GM18502 (cell line): ENCODE measurements at regions not wholly inside any gene's neighbourhood (a gene's known extent, or its start where the extent isn't known, plus 50 kb on each side); places are given as distances from the start of the nearest gene placed in this dataset.
"Not testable (repeated sequence)": the region's sequence is repeated elsewhere in the genome, so short reads cannot be mapped to it uniquely, and the experiment has no call there.

Experiments used
- ATAC-seq: cut with Tn5 transposase; IDR thresholded peaks from one replicate; pipeline ENCODE4 v1.9.1; 2021; ENCODE audit warnings: mild to moderate bottlenecking; ENCODE audit not compliant: unreplicated experiment, poor library complexity

DNA sequence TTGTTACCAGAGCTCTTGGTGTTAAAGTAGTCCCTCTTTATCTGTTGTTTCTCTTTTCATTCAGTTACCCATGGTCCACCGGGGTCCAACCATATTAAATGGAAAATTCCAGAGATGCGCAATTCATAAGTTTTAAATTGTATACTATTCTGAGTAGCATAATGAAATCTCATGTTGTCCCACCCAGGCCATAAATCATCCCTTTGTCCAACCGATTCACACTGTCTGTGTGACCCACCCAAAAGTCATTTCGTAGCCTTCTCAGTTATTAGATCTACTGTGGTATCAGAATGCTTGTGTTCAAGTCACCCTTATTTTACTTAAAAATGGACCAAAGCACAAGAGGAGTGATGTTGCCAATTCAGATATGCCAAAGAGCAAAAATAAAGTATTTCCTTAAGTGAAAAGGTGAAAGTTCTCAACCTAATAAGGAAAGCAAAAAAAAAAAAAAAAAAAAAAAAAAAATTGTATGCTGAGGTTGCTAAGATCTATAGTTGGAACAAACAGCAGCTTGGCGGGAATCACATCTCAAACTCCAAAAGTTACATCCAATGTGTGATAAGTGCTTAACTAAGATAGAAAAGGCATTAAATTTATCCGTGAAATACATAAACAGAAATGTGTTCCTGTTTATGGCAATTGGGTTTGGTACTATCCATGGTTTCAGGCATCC lies 106.8 kb upstream of the GPBP1 start:
- ATAC-seq, result no peak

DNA sequence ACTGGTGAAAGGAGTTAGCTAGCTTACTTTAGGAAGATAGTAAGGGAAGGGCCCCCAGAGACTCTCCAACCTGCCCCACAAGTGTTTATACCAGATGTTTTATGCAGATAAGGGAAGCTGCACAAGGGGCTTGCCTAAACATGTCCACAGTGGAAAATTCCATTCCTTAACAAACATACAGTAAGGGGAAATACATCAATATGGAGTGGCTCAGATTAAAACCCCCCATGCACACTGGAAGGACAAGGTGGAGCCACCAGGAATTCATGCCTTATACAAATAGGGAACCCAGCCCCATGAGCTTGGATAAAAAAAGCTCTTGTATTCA lies 106.3 kb upstream of the GPBP1 start:
- no peak for ATAC-seq

DNA sequence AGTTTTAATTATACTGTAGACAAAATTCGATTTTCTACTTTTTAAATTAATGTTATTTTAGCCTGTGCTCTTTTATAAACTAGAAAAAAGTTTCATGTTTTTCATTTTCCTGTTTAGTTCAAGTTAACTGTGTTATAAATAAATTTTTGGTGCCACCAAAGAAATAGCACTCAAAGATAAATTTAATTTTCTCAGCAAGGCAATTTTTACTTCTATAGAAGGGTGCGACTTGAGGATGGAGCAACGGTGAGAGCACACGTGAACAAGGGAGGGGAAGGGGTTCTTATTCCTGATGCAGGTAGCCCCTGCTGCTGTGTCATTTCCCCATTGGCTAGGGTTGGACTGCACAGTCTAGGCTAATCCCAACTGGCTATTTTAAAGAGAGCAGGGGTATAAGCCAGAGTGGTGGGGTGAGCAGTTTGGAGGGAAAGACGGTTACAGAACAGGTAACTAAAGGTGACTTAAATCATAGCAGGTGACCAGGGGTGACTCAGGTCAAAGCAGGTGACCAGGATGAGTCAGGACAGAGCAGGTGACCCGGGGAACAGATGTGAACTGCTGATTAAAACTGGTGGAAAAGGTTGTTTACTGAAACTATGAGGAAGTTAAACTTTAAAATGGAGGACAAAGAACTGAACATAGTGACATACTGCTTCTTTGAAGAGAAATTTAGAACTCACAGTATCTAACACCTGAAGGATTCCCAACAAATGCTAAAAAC lies 104.6 kb upstream of the GPBP1 start:
- no peak for ATAC-seq

DNA sequence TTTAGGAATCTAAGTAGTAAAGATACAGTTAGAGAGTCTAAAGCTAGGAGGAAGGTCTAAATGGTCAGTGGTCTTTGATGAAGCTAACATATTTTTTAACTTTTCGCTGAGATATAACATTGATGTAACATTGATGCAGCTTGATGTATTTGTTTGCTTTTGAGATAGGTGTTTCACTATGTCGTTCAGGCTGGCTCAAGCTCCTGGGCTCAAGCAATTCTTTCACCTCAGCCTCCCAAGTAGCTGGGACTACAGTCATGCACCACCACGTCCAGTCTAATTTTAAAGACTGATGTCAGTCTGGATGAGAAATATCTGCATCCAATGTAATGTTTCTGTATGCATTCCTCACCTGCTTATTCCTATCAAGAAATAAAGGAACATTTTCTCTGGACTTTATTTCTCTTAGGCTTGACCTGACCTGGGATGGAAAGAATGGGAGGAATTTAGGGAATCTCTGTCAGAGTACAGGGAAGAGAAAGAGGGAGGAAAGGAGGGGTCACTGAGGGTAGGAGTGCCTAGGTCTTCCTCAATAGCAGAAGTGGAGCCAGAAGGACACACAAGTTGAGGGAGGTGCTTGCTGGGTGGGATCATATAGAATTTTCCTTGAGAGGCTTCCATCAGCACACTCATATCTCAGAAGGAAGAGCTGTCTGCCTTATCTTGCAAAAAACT lies 101.5 kb upstream of the GPBP1 start:
- no peak for ATAC-seq

DNA sequence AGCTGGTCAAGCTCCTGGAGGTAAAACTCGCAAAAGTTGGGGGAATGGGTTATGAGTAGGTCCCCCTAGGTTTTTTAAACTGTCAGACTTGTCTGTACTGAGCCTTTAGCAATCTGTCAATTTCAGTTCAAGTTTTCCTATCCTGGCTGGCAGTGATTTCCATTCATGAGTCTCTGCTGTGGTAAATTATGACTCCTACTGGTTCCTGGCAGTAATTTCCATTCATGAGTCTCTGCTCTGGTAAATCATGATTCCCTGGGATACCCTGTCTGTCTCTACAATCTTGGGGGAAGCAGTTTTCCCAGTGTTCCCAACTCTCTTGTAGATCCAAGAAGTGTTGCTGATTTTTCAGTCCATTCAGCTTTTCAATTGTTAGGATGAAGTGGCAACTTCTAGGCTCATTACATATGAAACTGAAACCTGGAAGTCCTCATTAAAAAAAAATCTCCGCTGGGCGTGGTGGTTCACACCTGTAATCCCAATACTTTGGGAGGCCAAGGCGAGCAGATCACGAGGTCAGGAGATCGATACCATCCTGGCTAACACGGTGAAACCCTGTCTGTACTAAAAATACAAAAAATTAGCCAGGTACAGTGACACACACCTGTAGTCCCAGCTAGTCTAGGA lies 91.3 kb upstream of the GPBP1 start:
- no peak for ATAC-seq

DNA sequence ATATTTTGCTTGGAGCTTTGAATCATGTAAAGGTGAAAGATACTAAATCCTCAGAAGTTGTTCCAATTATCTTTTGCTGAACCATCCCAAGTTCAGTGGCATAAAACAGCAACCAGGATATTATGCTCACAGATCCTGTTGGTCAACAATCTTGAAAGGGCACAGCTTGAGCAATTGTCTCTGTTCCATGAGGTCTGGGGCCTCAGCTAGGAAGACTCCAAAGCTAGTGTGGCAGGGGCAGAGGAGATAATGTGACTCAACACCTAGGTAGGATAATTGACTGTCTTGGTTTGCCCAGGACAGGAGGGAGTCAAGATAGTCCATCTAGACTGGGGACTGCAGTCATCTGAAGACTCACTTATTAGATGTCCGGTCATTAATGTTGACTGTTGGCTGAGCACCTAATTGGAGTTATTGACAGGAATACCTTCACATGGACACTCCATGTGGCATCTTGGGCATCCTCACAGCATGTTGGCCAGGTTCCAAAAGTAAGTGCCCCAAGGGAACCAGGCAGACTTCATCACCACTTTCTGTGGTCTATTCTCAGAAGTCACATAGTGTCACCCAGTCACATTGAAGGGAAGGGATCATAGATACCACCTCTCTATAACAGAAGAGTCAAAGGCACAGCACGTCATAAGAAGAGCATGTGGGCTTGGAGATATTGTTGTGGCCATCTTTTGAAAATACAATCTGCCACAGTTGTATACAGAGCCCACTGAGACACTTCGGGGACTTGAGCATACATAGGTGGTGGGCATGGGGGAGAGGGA lies 88.4 kb upstream of the GPBP1 start:
- ATAC-seq, result no peak

DNA sequence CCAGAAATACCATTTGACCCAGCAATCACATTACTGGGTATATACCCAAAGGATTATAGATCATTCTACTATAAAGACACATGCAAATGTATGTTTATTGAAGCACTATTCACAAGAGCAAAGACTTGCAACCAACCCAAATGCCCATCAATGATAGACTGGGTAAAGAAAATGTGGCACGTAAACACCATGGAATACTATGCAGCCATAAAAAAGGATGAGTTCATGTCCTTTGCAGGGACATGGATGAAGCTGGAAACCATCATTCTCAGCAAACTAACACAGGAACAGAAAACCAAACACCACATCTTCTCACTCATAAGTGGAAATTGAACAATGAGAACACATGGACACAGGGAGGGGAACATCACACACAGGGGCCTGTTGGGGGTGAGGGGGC lies 85.9 kb upstream of the GPBP1 start:
- ATAC-seq, result not testable (repeated sequence)

DNA sequence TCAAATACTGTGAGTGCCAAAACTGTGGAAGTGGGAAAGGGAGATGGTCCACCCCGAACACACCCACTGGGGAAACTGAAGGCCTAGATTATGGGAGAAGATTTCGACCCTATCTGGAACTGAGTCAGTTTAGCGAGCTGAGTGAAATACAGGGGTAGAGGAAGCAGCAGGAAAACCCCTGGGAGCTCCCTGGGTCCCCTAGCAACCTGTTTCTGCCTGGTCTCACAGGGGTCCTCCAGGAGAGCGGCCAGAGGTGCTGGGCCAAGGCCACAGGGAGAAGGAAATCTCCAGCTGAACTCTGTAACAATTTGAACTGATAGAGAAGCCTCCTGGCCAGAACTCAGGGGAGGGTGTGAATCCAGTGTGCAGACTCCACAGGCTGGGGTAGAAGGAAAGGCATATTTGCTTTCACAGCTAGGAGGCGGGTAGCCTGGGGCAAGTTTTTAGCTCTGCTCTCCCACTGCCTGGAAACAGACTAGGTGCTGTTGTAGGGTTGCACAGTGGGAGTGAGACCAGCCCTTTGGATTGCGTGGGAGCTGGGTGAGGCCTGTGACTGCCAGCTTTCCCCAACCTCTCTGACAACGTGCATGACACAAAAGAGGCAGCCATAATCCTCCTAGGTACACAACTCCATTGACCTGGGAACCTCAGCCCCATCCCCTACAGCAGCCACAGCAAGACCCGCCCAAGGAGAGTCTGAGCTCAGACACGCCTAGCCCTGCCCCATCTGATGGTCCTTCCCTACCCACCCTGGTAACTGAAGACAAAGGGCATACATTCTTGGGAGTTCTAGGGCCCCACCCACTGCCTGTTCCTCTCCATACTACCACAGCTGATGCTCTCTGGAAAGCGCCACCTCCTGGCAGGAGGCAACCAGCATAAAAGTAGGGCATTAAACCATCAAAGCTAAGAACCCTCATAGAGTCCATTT lies 78.8 kb upstream of the GPBP1 start:
- no peak for ATAC-seq

DNA sequence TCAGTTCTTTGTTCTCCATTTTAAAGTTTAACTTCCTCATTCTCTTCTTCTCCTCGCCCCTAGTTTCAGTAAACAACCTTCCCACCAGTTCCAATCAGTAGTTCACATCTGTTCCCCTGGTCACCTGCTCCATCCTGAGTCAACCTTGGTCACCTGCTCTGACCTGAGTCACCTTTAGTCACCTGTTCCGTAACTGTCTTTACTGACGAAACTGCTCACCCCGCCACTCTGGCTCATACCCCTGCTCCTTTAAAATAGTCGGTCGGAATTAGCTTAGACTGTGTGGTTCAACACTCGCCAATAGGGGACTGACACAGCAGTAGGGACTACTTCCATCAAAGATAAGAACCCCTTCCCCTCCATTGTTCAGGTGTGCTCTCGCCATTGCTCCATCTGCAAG lies 76.3 kb upstream of the GPBP1 start:
- ATAC-seq, result no peak

DNA sequence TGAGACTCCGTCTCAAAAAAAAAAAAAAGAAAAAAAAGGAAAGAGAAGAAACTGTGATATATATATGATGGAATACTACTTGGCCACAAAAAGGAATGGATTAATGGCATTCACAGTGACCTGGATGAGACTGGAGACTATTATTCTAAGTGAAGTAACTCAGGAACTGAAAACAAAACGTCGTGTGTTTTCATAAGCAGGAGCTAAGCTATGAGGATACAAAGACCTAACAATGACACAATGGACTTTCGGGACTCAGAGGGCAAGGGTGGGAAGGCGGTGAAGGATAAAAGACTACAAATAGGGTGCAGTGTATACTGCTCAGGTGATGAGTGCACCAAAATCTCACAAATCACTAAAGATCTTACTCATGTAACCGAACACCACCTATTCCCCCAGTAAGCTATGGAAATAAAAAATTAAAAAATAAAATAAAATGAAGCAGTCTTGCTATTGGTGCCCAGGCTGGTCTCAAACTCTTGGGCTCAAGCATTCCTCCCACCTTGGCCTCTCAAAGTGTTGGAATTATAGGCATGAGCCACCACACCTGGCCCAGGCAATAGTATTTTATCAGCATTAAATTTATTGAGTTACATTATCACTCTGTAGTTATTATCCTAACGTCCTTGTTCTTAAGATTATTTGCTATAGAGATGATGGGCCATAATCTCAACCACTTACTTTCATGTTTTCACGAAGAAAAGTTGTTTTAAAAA lies 71.5 kb upstream of the GPBP1 start:
- no peak for ATAC-seq

DNA sequence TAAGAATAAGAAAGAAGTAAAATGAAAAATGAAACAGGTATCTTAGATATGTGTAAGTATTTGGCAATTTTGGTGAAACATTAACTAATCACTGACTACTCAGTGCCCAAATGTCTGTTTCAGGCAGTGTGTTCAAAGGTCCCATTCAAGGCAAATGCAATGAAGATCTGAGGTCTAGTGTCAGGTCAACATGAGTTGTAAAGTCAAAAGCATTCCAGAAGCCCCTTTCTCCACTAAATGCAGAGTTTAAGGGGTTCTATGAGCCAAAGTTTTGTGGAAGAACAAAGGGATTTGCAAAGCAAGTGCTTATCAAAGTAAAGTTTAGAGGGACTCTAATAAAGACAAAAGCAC lies 71.0 kb upstream of the GPBP1 start:
- no peak for ATAC-seq

DNA sequence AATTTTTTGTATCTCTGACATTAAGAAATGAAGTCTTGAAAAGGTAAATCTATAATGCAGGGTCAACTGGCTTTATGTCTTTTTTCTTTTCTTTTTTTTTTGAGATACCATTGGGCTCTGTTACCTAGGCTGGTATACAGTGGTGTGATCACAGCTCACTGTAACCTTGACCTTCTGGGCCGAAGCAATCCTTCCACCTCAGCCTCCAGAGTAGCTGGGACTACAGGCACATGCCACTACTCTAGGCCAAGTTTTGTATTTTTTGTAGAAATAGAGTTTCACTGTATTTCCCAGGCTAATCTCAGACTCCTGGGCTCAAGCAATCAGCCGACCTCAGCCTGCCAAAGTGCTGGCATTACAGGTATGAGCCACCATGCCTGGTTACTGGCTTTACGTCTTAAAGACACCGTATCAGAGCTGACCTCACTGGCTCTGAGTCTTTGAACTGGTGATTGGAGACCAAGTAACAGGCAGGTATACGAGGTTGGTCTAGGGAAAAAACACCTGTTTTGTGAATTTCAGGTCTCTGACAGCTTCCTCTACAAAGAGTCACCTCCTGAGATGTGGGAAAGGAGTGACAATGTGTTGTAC lies 70.4 kb upstream of the GPBP1 start:
- ATAC-seq, result no peak

DNA sequence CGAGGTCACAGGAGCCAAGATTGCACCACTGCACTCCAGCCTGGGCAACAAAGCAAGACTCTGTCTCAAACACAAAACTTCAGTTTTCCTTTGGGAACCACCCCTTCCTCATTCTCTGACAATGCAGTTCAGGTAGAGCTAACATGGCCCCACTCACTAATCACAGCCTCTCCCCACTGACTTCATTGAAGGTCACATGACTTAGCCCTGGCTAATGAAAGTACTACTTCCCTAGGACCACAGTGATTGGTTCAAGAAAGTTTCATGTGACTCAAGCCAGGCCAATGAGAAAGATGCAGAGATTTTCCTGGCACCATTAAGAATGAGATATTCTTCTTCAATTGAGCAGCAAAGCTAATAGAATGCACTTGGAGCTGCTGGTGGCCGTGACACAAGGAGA lies 67.2 kb upstream of the GPBP1 start:
- ATAC-seq, result no peak

DNA sequence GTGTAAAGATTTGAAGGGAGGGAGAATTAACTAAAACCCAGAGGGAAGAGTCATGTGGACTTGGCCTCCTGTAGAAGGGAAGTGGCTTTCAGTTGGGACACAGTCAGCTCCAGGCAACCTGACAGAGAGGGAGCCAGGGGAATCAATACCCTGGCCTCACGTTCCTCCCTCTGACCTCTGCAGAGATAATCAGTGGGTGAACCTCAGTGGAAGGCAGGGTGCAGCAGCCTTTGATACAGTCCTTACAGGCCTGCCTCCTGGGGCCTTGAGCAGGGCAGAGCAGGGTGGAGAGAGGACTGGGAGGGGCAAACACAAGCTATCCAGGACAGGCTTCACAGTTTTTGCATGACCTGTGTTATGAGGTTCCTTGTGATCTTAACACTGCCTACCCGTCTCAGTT lies 61.9 kb upstream of the GPBP1 start:
- ATAC-seq, result no peak

DNA sequence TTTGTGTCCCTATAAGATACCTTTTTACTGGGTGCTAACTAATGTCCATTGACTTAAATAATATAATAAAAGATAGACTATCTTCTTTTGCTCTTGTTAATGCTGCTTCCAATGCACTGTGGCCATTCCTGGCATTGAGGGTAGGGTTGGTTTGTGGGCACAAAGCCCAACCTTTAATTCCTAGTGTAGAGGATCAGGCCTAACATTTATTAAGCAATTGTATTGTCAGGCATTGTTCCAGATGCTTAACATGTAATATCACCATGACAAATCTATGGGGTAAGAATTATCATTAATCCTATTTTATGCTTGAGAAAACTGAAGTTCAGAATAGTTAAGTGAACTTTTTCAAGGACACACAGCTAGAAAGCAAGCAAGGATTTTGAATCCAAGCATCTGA lies 60.4 kb upstream of the GPBP1 start:
- ATAC-seq, result no peak

DNA sequence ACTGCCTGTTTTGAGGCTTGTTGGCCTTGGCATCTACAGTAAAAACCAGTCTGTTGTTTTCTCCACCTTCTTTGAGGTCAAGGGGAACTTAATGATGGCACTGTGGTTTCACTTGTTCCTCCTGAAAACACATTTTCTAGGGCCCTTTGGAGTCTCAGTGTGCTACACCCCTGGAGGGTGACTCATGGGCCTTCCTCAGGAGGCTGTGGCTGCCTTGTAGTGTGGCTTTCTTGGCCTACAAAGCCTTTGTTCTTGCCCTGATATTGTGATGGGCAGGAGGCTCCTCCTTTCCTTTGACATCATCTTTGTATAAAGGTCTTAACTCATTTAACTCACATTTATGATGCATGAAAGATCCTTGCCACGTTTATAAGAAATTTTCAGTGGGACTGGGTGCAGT lies 56.3 kb upstream of the GPBP1 start:
- ATAC-seq, result no peak

DNA sequence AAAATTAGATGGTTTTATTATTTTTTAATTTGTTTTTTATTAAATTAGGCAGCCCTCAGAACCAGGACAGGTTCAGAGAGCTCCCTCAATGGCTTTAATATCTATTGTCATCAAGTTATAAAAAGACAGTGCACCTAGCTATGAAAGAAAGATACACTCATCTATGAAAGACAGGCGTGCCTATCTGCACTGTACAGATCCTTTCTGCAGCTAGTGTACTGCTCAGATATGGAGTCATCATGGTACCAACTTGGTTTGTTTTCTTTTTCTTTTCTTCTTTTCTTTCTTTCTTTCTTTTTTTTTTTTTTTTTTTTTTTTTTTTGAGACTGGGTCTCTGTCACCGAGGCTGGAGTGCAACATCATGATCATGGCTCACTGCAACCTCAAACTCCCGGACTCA lies 54.8 kb upstream of the GPBP1 start:
- ATAC-seq, result no peak

DNA sequence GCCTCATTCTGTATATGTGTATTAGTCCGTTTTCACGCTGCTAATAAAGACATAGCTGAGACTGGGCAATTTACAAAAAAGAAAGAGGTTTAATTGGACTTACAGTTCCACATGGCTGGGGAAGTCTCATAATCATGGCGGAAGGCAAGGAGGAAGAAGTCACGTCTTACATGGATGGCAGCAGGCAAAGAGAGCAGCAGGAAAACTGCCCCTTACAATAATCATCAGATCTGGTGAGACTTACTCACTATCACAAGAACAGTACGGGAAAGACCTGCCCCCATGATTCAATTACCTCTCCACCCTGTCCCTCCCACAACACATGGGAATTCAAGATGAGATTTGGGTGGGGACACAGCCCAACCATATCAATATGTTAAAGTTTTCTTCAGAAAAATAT lies 49.8 kb upstream of the GPBP1 start:
- ATAC-seq, result no peak
